DMS153 treated with DMSO at 0.1 percent for 48 hours (cell line): ENCODE measurements at regions not wholly inside any gene's neighbourhood (a gene's known extent, or its start where the extent isn't known, plus 50 kb on each side); places are given as distances from the start of the nearest gene placed in this dataset.

Experiments used
- DNase-seq: peaks from one replicate; lab custom pipeline; 2025; ENCODE audit not compliant: unreplicated experiment; lab: John Stamatoyannopoulos, UW

DNA sequence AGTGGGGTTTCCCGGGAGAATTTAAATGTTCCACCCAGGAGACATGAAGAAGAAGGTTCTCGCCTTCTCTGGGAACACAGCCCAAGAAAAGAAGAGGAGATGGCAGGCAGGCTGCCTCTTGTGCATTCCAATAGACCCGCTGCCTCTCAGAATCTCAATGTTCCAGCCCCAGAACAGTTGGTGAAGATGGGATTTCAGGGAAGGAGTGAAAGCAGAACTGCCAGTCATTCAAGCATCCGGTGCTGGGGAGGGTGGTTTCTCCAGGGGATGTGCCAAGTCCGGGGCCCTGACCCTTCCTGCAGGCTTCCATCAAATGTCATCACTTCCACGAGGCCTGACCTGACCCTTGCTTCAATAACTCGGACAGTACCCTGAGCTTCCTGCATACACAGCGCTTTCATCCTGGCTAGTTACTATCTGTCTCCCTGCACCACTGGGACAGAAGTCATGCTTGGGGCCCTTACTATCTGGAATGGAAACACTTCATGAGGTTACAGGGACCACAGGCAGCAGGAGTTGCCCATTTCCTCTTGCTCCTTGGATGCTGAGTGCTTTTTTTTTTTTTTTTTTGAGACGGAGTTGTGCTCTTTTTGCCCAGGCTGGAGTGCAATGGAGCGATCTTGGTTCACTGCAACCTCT lies 386.6 kb upstream of the POU3F1 start:
- DNase-seq: no peak

DNA sequence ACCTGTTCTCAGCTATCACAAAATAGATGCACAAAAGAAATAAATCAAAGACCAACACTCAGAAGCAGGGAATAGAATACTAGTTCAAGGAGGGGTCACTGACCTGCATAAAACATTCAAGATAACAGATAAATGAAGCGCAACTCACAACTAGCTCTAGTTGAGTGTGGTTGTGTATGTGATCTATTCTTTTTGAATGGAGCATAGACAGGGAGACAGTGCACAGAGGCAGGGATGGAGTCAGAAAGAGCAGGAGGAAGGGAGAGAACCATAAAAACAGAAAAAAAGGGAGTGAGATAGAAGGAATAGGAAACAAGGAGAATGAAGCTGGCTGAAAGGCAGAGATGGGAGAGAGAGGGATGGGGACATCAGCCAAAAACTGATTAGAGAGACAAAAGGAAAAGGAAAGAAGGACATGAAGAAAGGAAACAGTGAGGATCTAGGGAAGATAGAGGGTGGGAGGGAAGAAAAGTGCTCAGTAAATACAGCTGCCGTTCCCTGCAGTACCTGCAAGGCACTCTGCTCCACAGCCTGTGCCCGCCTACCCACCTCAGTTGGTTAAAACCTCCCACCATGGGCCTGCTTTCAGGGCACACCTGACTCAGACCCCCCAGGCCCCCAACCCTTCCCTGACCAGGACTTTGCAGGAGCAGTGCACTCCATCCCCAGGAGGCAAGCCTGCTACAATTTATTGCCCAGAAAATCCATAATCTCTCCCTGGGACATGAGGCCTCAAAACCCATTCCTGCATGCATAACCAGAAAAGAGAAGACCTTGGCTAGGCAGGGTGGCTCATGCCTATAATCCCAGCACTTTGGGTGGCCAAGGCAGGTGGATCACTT lies 385.2 kb upstream of the POU3F1 start:
- no peak for DNase-seq

DNA sequence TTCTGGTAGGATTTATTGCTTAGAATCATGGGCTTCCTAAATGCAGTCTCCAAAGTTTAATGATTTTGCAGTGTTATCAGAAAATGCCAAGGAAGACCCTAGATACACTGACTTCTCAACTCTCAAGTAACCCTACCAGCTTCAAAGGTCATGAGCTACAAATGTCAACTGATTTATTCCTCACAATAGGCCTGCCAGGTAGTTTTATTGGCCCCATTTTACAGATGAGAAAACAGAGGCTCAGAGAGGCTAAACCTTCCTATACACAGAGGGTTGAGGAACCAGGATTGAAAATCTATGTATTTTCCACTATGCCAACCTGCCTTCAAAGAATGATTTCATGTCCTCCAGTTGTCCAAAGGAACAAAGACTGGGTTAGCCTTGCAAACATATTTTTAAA lies 384.4 kb upstream of the POU3F1 start:
- no peak for DNase-seq

DNA sequence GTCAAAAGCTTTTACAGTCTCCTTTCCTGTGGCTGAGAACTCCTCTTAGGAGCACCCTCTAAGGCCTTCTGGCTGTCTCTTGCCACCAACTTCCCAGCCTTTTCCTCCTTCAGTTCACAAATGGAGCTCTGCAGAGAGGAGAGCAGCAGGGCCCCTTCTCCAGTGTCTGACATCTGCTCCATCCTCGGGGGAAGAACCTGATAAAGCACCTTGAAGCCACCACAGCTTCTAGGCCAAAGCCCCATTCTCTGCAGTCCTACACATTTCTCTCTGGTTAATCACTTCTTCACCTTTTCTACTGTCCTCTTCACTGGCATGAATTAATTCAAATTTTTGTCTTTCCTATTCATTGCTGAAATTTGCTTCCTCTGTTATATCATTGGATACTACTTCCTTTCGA lies 378.1 kb upstream of the POU3F1 start:
- DNase-seq: no peak

DNA sequence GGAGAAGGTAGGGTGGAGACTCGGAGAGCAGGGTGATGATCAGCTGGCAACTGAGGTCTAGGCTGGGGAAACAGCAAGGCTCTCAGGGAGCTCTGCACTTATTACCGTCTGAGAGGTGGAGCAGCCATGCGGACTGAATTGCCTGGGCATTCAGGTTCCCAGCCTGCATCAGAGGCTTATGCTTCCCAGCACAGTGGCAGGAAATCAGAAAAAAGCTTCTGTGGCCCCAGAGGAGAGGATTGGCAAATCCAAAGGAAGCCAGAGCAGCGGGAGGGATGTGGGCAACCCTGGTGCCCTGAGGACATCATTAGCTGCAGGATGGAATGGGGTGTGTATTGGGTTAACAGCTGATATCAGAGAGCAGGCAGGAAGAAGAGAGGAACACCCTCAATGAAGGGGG lies 374.1 kb upstream of the POU3F1 start:
- DNase-seq: no peak

DNA sequence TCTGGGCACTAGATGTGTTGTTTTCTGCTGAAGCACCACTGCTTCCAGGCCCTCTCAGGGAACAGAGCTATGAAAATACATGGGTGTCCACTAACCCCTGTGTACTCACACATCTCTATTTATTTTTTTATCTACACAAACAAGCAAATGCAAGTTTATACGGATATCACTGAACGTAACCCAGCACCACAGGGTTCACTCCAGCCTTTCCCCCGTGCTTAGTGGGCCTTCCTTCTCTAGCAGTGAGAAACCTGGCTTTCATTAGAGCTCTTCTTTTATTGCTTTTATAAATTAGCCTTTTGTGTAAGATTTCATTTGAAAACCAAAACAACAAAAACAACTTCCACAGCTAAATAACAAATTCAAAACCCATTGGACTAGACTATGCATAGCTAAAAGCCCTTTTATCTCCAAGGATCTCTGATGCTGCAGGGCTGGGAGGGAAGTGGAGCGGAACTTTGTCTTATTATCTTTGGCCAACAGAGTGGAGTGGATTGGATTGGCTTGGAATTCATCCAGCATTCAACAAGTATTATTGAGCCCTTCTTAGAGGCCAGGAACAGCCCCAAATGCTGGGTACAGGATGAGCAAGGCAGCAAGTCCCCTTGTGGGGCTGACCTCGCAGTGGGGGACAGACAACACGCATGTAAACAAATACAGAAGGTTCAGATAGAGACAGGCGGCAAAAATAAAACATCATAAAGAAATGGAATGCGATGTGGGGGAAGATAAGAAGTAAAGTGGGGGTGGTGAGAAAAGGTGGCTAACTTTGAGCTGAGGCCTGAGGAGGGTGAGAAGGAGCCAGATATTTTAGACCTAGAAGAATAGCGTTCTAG lies 371.8 kb upstream of the POU3F1 start:
- no peak for DNase-seq

DNA sequence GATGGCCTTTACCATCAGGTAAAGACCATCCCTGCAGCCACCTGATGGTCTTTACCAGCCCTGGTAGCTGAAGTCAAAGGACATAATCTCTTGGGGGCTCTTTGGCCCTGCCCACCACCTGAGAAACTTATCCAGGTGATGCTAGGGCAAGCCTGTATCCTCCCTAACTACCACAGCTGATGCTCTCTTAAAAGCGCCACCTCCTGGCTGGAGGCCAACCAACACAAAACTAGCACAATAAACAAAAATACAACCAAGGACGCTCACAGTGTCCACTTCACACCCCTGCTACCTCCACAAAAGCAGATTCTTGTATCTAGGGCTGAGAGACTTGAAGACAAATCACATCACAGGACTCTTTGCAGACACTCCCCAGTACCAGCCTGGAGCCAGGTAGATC lies 357.1 kb upstream of the POU3F1 start:
- DNase-seq: no peak

DNA sequence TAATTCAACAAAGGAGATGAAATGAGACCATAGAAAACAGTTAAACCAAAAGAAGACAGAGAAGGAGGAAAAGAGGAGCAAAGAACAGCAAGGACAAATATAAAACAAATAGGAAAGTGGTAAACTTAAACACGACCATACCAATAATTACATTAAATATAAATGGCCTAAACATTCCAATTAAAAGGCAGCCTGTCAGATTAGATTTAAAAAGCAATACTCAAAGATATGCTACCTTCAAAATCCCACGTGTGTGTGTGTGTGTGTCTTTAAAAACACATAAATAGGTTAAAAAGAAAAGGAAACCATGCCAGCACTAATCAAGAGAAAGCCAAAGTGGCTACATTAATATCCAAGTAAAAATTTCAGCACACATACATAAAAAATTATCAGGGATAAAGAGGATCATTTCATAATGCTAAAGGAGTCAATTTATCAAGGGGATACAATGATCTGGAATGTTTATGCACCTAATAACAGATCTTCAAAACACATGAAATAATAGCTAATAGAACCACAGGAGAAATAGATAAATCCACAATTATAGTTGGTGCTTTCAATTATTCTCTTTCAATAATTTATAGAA lies 355.7 kb upstream of the POU3F1 start:
- no peak for DNase-seq

DNA sequence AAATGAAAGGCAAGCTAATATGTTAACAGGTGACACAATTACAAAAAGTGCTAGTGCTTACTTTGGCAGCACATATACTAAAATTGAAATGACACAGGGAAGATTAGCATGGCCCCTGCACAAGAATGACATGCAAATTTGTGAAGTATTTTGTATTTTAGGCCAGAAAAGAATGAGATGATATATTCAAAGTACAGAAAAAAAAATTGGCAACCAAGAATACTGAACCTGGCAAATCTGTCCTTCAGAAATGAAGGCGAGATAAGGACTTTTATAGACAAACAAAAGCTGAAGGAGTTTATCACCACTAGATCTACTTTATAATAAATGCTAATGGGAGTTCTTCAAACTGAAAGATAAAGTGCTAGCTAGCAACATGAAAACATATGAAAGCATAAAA lies 350.0 kb upstream of the POU3F1 start:
- DNase-seq: no peak

DNA sequence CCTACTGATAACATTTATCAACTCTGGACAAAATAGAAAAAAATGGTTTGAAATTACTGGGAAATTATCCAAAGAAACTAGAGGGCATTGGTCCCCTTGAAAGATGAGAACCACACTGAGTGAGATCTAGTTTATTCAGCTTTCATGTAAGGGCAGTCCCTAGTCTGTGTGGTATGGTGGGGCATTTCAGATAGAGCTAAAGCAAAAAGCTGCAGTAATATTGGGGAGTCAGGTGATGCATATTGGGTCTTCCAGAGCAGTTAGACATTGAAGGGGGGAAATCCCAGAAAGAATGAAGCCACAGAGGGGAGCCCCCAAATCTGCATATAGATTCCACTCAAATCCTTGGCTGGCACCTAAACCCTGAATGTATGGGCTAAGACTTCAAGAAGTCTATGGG lies 347.7 kb upstream of the POU3F1 start:
- DNase-seq: no peak

DNA sequence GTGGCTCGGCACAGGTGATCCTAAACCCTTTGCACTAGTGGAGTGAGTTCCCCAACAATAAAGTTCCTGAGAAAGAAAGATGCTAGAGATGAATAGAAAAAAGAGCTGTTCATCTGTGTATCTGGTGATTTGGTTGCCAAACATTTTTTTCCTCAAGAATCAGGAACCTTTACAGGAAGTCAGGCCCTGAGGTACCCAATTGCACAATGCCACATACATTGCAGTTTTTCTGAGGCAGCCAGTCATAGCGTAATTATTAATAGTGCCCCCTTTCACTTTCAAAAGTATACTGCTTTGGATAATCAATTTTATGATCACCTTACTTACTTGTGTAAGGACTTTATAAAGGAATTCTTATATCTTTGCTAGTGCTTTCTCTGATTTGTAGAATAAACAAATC lies 346.3 kb upstream of the POU3F1 start:
- no peak for DNase-seq

DNA sequence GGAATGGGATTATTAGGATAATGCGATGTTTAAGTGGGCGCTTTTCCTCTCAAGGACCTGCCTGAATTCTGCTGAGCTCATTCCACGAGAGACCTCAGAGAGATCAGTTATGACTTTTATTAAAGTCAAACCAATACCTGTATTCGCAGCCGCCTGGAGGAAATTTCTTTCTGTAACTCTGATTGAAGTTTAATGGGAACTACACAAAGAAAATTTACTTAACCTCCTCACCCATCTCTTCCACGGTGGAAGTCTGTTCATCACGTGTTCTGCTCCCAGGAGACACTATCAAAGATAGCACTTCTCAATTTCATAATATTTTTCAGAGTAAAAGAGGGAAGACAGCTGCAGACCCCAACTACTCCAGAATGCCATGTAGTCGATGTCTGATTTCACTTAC lies 334.7 kb upstream of the POU3F1 start:
- no peak for DNase-seq

DNA sequence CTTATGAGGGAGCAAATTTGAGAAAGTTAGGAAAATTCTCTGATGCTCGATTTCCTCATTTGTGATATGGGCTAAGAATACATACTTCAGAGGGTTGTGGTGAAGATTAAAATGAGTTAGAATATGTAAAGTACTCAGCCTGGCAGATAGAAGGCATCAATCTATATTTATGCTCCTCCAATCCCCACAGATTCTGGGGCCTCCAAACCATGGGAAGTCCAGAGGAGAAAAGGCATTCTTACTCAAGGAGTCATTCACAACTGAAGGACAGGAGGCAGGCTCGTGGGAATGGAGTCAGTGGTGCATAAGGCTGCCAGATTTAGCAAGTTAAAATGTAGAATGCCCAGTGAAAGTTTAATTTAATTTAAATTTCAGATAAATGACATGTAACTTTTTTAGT lies 330.0 kb upstream of the POU3F1 start:
- no peak for DNase-seq

DNA sequence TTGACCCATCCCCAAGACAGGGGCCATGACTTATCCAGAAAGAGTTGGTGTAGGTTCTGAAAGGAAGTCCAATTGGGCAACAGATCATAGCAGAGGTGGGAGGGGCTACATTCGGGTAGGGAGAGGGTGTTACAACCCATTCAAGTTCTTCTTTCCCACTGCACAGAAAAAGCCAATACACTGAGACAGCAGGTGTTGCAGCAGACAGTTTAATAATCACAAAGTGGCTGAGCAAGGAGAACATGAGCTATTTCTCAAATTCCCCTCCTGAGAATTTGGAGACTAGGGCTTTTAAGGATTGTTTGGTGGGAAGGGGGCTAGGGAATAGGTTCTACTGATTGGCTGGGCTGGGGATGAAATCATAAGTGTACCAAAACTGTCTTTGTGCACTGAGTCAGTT lies 328.4 kb upstream of the POU3F1 start:
- no peak for DNase-seq

DNA sequence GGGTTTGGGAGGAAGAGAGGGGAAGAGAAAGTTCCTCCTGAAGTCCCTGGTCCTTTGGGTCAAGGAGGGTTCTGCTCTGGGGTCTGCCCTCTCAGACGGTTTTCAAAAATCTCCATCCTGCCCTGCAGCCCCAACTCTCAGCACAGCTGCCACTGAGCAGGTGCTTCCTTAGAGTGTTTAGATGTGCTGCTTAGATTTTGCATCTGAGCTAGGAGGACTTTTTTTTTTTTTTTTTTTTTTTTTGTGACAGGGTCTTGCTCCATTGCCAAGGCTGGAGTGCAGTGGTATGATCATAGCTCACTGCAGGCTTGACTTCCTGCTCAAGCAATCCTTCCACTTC lies 324.9 kb upstream of the POU3F1 start:
- no peak for DNase-seq

DNA sequence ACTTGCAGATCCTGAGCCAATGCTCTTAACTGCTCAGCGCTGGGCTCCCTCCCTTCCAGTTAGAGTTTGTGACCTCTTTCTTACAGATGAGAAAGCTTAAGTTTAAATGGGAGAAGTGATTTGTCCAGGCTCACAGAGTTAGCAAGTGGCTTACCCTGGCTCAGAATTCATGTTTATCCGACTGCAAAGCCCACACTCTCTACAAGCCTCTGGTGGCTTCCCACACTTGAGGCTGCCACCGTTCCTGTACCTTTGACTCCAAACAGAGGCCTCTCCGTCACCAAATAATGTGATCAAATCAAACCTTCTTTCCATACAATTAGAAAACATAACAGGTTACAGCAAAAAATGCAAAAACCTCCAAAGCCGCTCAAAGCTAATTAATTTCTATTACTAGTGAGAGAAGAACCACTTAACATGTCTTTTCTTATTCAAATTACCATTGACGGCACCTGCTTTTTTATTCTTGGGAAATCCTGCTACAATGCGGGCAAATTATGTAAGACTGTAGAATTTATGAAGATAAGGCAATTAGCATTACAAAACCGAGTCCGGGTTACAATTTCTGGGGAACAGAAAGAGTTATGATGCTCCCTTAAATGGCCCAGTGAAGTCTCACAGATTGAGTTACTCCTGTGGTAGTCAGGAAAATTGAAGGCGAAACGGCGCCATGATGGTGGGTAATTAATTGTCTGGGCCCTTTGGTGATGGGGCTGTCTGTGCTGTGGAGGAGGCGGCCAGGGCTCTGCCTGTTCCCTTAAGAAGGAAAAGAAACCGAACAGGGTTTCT lies 324.3 kb upstream of the POU3F1 start:
- DNase-seq: no peak

DNA sequence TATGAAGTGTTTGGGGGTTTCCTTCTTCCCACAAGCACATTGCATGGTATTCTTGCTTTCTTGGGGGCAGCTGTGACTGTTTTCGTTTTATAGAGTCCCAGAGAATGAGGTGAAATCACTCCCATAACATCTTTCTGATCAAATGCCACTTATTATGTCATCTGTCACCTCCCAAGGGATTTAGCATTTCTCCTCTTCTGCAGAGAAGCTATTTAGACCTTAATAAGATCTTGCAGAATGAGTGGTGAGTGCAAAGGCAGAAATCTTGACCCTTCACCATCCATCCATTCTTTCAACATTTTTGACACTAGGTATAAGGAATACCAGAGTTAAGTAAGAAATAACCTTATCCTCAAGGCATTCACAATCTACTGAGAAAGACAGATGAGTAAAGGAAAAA lies 318.6 kb upstream of the POU3F1 start:
- no peak for DNase-seq

DNA sequence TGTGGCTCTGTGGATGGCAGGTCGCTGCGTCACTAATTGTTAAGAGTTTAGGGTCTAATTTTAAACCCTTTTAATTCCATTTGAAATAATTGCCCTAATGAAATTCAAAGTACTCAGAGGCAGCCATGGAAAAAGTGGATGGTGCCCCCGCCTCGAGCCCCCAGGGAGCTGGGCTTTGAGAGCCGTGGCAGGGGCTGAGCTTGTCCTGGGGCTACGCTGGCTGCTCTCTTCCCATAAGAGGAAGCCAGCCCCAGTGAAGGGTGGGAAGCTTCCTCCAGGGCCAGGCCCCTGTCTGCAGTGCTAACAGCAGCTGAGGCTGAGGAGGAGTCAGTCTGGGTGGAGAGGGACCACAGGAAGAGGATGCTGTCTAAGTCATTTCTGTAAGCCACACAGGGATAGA lies 315.0 kb upstream of the POU3F1 start:
- no peak for DNase-seq

DNA sequence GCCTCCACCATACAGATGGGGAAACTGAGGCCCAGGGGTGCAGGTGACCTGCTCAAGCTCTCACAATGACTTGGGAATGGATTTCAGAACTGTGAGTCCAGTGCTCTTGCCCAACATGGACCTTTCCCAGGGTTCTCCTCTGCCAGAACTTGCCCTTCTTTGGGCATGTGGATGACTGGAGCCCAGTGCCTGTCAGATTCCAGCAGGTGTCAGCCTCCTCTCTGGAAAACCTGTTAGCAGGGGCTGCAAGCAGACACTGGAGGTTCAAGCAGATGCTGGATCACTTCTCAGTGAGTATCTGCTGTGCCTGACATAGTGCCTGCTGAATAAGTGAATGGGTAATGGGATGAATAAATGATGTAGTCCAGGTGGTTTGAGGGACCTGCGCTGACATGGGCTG lies 314.2 kb upstream of the POU3F1 start:
- DNase-seq: no peak

DNA sequence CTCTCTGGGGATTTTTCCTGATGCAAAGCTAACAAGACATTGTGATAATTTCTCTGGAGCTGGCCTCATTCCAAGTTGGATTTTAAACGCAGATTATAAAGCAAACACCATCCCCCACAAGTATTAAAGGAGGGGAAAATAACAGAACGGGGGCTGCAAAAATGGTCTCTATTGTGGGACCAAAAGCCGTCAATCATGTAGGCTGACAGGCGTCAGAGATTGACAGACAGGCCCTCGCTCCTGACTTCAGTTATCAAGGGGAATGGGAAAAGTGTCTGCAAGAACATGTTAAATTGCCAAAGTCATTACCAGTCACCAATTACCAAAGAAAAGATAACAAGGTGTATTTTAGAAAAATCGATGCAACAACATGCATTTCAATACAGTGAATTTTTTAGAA lies 307.4 kb upstream of the POU3F1 start:
- DNase-seq: no peak

DNA sequence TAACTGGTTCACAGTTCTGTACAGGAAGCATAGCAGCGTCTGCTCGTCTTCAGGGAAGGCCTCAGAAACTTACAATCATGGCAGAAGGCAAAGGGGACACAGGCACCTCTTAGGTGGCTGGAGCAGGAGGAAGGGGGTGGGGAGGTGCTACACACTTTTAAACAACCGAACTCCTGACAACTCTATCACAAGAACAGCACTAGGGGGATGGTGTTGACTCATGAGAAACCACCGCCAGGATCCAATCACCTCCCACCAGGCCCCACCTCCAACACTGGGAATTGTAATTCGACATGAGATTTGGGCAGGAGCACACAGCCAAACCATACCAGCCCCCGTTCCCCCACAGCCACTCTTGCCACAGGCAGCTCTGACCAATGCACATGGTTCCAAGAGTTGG lies 306.3 kb upstream of the POU3F1 start:
- DNase-seq: no peak
